Cardiac muscle cell (in vitro differentiated cells and primary cell): ENCODE measurements at regions not wholly inside any gene's neighbourhood (a gene's known extent, or its start where the extent isn't known, plus 50 kb on each side); places are given as distances from the start of the nearest gene placed in this dataset.

Experiments used
- DNase-seq, 2 donors: peaks; one replicate each; pipeline versions ENCODE4 v3.0.0 to v3.0.0-alpha.2; 2010 to 2017; ENCODE audit warnings: low read depth in 1 of 2, low spot score in 1 of 2
- H3K27ac ChIP-seq: fragments of 200-600 bp; sonication (generic); 2 replicates; pipeline ENCODE4 v1.5.1; 2016
- H3K27me3 ChIP-seq: fragments of 200-600 bp; sonication (generic); 2 replicates; pipeline ENCODE4 v1.6.0; 2016; ENCODE audit warnings: control low read depth
- H3K36me3 ChIP-seq: fragments of 200-600 bp; sonication (generic); 2 replicates; pipeline ENCODE4 v1.5.1; 2016; ENCODE audit warnings: control low read depth
- H3K4me1 ChIP-seq: fragments of 200-600 bp; sonication (generic); 2 replicates; pipeline ENCODE4 v1.8.1; 2017; ENCODE audit warnings: low read depth, mild to moderate bottlenecking, mixed run types
- H3K4me3 ChIP-seq: fragments of 200-600 bp; sonication (generic); 2 replicates; pipeline ENCODE4 v1.5.1; 2016; ENCODE audit warnings: mild to moderate bottlenecking
- H3K9me3 ChIP-seq: fragments of 200-600 bp; sonication (generic); 2 replicates; pipeline ENCODE4 v1.5.1; 2017; ENCODE audit warnings: low read depth, mild to moderate bottlenecking, control low read depth
- CTCF ChIP-seq: IDR thresholded peaks from 2 replicates; pipeline ENCODE4 v1.5.1; 2012; ENCODE audit warnings: low read depth, mild to moderate bottlenecking, low read length

- Histone ChIP-seq H3K27me3 (no peaks in the 10 kb centered on the region), H3K36me3 (no peaks in the 10 kb centered on the region), H3K27ac (no peak overlapping the region), H3K4me1 (no peaks in the 10 kb centered on the region), H3K4me3 (no peak overlapping the region), H3K9me3 (no peaks in the 10 kb centered on the region)
- TF ChIP-seq CTCF: no peak
- no peak for DNase-seq
These were observed 537.3 kb downstream of the EPHA3 start for GRCh38 chr3:89644716-89645115.

- H3K27ac ChIP-seq: no peak overlapping the region
- H3K36me3 ChIP-seq: no peaks in the 10 kb centered on the region
- no peak for DNase-seq
- TF ChIP-seq CTCF: no peak
- H3K4me3 ChIP-seq: no peak overlapping the region
- no peaks in the 10 kb centered on the region for H3K9me3 ChIP-seq
- no peaks in the 10 kb centered on the region for H3K27me3 ChIP-seq
- no peaks in the 10 kb centered on the region for H3K4me1 ChIP-seq
These were observed 542.0 kb downstream of the EPHA3 start for GRCh38 chr3:89649431-89649830.

GRCh38 chr3:89654031-89654430 is 546.6 kb downstream of the EPHA3 start:
- TF ChIP-seq CTCF: no peak
- Histone ChIP-seq H3K9me3 (no peaks in the 10 kb centered on the region), H3K4me1 (no peaks in the 10 kb centered on the region), H3K27ac (no peak overlapping the region), H3K36me3 (no peaks in the 10 kb centered on the region), H3K4me3 (no peak overlapping the region), H3K27me3 (no peaks in the 10 kb centered on the region)
- DNase-seq: no peak

GRCh38 chr3:89656388-89656787 is 549.0 kb downstream of the EPHA3 start:
- H3K27me3 ChIP-seq: no peaks in the 10 kb centered on the region
- no peaks in the 10 kb centered on the region for H3K4me1 ChIP-seq
- H3K27ac ChIP-seq: no peak overlapping the region
- no peaks in the 10 kb centered on the region for H3K9me3 ChIP-seq
- TF ChIP-seq CTCF: no peak
- no peak overlapping the region for H3K4me3 ChIP-seq
- DNase-seq: no peak
- no peaks in the 10 kb centered on the region for H3K36me3 ChIP-seq

- H3K4me3 ChIP-seq: no peak overlapping the region
- DNase-seq: no peak
- no peaks in the 10 kb centered on the region for H3K4me1 ChIP-seq
- no peaks in the 10 kb centered on the region for H3K9me3 ChIP-seq
- no peak overlapping the region for H3K27ac ChIP-seq
- no peak for TF ChIP-seq CTCF
- H3K36me3 ChIP-seq: no peaks in the 10 kb centered on the region
- H3K27me3 ChIP-seq: no peaks in the 10 kb centered on the region
These were observed 572.3 kb downstream of the EPHA3 start for GRCh38 chr3:89679686-89680085.

- Histone ChIP-seq H3K4me1 (no peaks in the 10 kb centered on the region), H3K27me3 (no peaks in the 10 kb centered on the region), H3K27ac (no peak overlapping the region), H3K36me3 (no peaks in the 10 kb centered on the region), H3K4me3 (no peak overlapping the region), H3K9me3 (no peaks in the 10 kb centered on the region)
- DNase-seq: no peak
- no peak for TF ChIP-seq CTCF
These were observed 575.1 kb downstream of the EPHA3 start for GRCh38 chr3:89682556-89682955.
